Gastrocnemius medialis (tissue), 4 donors: ENCODE measurements at regions not wholly inside any gene's neighbourhood (a gene's known extent, or its start where the extent isn't known, plus 50 kb on each side); places are given as distances from the start of the nearest gene placed in this dataset.

Experiments used
- CTCF ChIP-seq, 5 experiments: fragments of 450-650 bp in 3 of 5; fragments of 200-600 bp in 2 of 5; sonication (generic) in 2 of 5; IDR thresholded peaks in 4 of 5; conservative IDR thresholded peaks in 1 of 5; 1 replicate in 4 of 5; 2 replicates in 1 of 5; pipeline ENCODE4 v1.5.1; 2016 to 2019; ENCODE audit warnings: antibody characterized with exemption in 5 of 5, mild to moderate bottlenecking in 3 of 5, moderate library complexity in 3 of 5
- POLR2A ChIP-seq, 2 donors: fragments of 450-650 bp; IDR thresholded peaks; one replicate each; pipeline ENCODE4 v1.6.1; 2017; ENCODE audit warnings: antibody characterized with exemption in 2 of 2, mild to moderate bottlenecking in 2 of 2, moderate library complexity in 2 of 2

GRCh38 chr9:29657821-29658220, 2084.5 kb upstream of the C9orf72 start:
- TF ChIP-seq POLR2A (IDR thresholded peaks at IDR 0.05) (no peak), CTCF (IDR thresholded peaks at IDR 0.05 in 4 of 5, conservative IDR thresholded peaks at IDR 0.05 in 1 of 5) (no peak)
